GM23338 (cell line): ENCODE measurements at regions not wholly inside any gene's neighbourhood (a gene's known extent, or its start where the extent isn't known, plus 50 kb on each side); places are given as distances from the start of the nearest gene placed in this dataset.

Experiments
- ATAC-seq: fragments of 200-7000 bp; cut with Tn5 transposase; 3 replicates; pipeline ENCODE4 v1.9.1; 2020
- DNase-seq: peaks from one replicate; pipeline ENCODE4 v3.0.0-alpha.2; 2015; ENCODE audit warnings: low spot score
- H2AFZ ChIP-seq: fragments of 200-600 bp; sonication (generic); 2 replicates; pipeline ENCODE4 v1.8.0; 2016; ENCODE audit warnings: antibody characterized with exemption, mild to moderate bottlenecking, moderate library complexity
- H3F3A ChIP-seq: fragments of 200-600 bp; sonication (generic); replicated peaks from 2 replicates; pipeline ENCODE4 v1.8.0; 2017; ENCODE audit warnings: antibody characterized with exemption, mixed run types, low read depth
- H3K27ac ChIP-seq: fragments of 200-600 bp; sonication (generic); 2 replicates; pipeline ENCODE4 v1.6.1; 2016; ENCODE audit warnings: low read depth
- H3K27me3 ChIP-seq: fragments of 200-600 bp; sonication (generic); 2 replicates; pipeline ENCODE4 v1.8.0; 2016; ENCODE audit warnings: mild to moderate bottlenecking, mixed run types, moderate library complexity; ENCODE audit not compliant: insufficient read depth
- H3K36me3 ChIP-seq: fragments of 200-600 bp; sonication (generic); 2 replicates; pipeline ENCODE4 v1.8.0; 2016; ENCODE audit warnings: mild to moderate bottlenecking; ENCODE audit not compliant: insufficient read depth
- H3K4me1 ChIP-seq: fragments of 200-600 bp; sonication (generic); 2 replicates; pipeline ENCODE4 v1.8.0; 2016; ENCODE audit warnings: mild to moderate bottlenecking, moderate library complexity; ENCODE audit not compliant: insufficient read depth
- H3K4me2 ChIP-seq: fragments of 200-600 bp; sonication (generic); 2 replicates; pipeline ENCODE4 v1.7.1; 2017; ENCODE audit warnings: mixed run types
- H3K4me3 ChIP-seq: fragments of 200-600 bp; sonication (generic); 2 replicates; pipeline ENCODE4 v1.6.1; 2016; ENCODE audit warnings: mixed run types
- H3K79me2 ChIP-seq: fragments of 200-600 bp; sonication (generic); replicated peaks from 2 replicates; pipeline ENCODE4 v1.8.0; 2017; ENCODE audit warnings: mild to moderate bottlenecking; ENCODE audit not compliant: insufficient read depth
- H3K9me2 ChIP-seq: fragments of 200-600 bp; sonication (generic); 2 replicates; pipeline ENCODE4 v1.8.0; 2017; ENCODE audit not compliant: insufficient read depth
- H4K20me1 ChIP-seq: fragments of 200-600 bp; sonication (generic); replicated peaks from 2 replicates; pipeline ENCODE4 v1.8.0; 2017; ENCODE audit warnings: mild to moderate bottlenecking; ENCODE audit not compliant: insufficient read depth
- H3K27ac Mint-ChIP-seq: 2 replicates; pipeline ENCODE4 v1.8.0; 2020; ENCODE audit warnings: inconsistent platforms, mild to moderate bottlenecking, moderate library complexity, mixed read lengths
- H3K27me3 Mint-ChIP-seq: 3 replicates; pipeline ENCODE4 v1.8.0; 2022; ENCODE audit warnings: low read depth, mild to moderate bottlenecking, moderate library complexity, mixed read lengths, inconsistent platforms; ENCODE audit not compliant: insufficient read depth, poor library complexity
- H3K36me3 Mint-ChIP-seq: 3 replicates; pipeline ENCODE4 v1.8.0; 2021; ENCODE audit warnings: low read depth, mild to moderate bottlenecking, inconsistent platforms, moderate library complexity, mixed read lengths
- H3K4me1 Mint-ChIP-seq: 3 replicates; pipeline ENCODE4 v1.8.0; 2020; ENCODE audit warnings: mild to moderate bottlenecking, inconsistent platforms, mixed read lengths
- H3K4me3 Mint-ChIP-seq: 3 replicates; pipeline ENCODE4 v1.8.0; 2021; ENCODE audit warnings: moderate library complexity, mild to moderate bottlenecking, inconsistent platforms, mixed read lengths
- H3K9me3 Mint-ChIP-seq: 3 replicates; pipeline ENCODE4 v1.8.0; 2020; ENCODE audit warnings: moderate library complexity, mild to moderate bottlenecking, inconsistent platforms, mixed read lengths
- EZH2 ChIP-seq: fragments of 200-600 bp; sonication (generic); IDR thresholded peaks from one replicate; pipeline ENCODE4 v1.8.0; 2017; ENCODE audit warnings: antibody characterized with exemption, mild to moderate bottlenecking, low read depth; ENCODE audit not compliant: unreplicated experiment
- STAT1 ChIP-seq: IDR thresholded peaks from one replicate; pipeline ENCODE4 v1.6.1; 2016; ENCODE audit warnings: antibody characterized with exemption; ENCODE audit not compliant: unreplicated experiment
- TF ChIP-seq, protein P1 (sequence below): IDR thresholded peaks from 2 replicates; pipeline ENCODE4 v1.6.1; 2016; ENCODE audit warnings: antibody characterized with exemption
- TF ChIP-seq, protein P2 (sequence below): fragments of 250-450 bp; sonication (Bioruptor Pico); IDR thresholded peaks from 2 replicates; pipeline ENCODE4 v1.5.0; 2020; ENCODE audit warnings: mild to moderate bottlenecking, moderate library complexity
- TF ChIP-seq, protein P3 (sequence below), 2 experiments: fragments of 200-600 bp in 1 of 2; sonication (generic) in 1 of 2; conservative IDR thresholded peaks; 2 replicates each; pipeline versions ENCODE4 v1.5.1 to v1.6.1; 2016 to 2017; ENCODE audit warnings: antibody characterized with exemption in 2 of 2, low read depth in 2 of 2, mild to moderate bottlenecking in 2 of 2, moderate library complexity in 1 of 2

DNA sequence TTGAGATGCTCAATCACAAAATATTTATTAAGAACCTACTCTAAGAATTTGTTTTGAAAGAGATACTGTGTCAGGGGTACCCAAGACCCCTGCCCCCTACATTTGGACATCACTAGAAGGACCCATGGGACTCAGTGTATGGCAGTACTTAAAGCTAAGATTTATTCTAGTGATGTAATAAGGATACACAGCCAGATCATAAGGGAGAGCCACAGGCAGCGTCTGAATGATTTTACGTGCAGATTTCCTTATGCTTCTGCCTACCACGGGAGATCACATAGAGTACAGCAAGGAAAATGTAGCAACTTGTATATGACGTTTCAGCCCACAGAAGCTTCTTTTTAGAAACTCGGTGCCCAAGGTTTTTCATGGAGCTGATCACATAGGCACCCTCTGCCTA, 172.9 kb downstream of the DEPDC1B start:
- Histone ChIP-seq H3K4me1 (no peaks in the 10 kb centered on the region), H2AFZ (no peak overlapping the region), H3K79me2 (no peaks in the 10 kb centered on the region), H3K4me2 (no peak overlapping the region), H3F3A (no peaks in the 10 kb centered on the region), H4K20me1 (no peaks in the 10 kb centered on the region), H3K36me3 (no peaks in the 10 kb centered on the region), H3K27ac (no peak overlapping the region), H3K9me2 (no peaks in the 10 kb centered on the region), H3K4me3 (no peak overlapping the region), H3K27me3 (no peaks in the 10 kb centered on the region)
- TF ChIP-seq, protein P1, sequence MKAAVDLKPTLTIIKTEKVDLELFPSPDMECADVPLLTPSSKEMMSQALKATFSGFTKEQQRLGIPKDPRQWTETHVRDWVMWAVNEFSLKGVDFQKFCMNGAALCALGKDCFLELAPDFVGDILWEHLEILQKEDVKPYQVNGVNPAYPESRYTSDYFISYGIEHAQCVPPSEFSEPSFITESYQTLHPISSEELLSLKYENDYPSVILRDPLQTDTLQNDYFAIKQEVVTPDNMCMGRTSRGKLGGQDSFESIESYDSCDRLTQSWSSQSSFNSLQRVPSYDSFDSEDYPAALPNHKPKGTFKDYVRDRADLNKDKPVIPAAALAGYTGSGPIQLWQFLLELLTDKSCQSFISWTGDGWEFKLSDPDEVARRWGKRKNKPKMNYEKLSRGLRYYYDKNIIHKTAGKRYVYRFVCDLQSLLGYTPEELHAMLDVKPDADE = no peak
- TF ChIP-seq EZH2 (no peak), STAT1 (no peak)
- TF ChIP-seq, protein P2, sequence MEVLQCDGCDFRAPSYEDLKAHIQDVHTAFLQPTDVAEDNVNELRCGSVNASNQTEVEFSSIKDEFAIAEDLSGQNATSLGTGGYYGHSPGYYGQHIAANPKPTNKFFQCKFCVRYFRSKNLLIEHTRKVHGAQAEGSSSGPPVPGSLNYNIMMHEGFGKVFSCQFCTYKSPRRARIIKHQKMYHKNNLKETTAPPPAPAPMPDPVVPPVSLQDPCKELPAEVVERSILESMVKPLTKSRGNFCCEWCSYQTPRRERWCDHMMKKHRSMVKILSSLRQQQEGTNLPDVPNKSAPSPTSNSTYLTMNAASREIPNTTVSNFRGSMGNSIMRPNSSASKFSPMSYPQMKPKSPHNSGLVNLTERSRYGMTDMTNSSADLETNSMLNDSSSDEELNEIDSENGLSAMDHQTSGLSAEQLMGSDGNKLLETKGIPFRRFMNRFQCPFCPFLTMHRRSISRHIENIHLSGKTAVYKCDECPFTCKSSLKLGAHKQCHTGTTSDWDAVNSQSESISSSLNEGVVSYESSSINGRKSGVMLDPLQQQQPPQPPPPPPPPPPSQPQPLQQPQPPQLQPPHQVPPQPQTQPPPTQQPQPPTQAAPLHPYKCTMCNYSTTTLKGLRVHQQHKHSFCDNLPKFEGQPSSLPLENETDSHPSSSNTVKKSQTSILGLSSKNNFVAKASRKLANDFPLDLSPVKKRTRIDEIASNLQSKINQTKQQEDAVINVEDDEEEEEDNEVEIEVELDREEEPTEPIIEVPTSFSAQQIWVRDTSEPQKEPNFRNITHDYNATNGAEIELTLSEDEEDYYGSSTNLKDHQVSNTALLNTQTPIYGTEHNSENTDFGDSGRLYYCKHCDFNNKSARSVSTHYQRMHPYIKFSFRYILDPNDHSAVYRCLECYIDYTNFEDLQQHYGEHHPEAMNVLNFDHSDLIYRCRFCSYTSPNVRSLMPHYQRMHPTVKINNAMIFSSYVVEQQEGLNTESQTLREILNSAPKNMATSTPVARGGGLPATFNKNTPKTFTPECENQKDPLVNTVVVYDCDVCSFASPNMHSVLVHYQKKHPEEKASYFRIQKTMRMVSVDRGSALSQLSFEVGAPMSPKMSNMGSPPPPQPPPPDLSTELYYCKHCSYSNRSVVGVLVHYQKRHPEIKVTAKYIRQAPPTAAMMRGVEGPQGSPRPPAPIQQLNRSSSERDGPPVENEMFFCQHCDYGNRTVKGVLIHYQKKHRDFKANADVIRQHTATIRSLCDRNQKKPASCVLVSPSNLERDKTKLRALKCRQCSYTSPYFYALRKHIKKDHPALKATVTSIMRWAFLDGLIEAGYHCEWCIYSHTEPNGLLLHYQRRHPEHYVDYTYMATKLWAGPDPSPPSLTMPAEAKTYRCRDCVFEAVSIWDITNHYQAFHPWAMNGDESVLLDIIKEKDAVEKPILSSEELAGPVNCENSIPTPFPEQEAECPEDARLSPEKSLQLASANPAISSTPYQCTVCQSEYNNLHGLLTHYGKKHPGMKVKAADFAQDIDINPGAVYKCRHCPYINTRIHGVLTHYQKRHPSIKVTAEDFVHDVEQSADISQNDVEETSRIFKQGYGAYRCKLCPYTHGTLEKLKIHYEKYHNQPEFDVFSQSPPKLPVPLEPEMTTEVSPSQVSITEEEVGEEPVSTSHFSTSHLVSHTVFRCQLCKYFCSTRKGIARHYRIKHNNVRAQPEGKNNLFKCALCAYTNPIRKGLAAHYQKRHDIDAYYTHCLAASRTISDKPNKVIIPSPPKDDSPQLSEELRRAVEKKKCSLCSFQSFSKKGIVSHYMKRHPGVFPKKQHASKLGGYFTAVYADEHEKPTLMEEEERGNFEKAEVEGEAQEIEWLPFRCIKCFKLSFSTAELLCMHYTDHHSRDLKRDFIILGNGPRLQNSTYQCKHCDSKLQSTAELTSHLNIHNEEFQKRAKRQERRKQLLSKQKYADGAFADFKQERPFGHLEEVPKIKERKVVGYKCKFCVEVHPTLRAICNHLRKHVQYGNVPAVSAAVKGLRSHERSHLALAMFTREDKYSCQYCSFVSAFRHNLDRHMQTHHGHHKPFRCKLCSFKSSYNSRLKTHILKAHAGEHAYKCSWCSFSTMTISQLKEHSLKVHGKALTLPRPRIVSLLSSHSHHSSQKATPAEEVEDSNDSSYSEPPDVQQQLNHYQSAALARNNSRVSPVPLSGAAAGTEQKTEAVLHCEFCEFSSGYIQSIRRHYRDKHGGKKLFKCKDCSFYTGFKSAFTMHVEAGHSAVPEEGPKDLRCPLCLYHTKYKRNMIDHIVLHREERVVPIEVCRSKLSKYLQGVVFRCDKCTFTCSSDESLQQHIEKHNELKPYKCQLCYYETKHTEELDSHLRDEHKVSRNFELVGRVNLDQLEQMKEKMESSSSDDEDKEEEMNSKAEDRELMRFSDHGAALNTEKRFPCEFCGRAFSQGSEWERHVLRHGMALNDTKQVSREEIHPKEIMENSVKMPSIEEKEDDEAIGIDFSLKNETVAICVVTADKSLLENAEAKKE = no peak
- TF ChIP-seq, protein P3, sequence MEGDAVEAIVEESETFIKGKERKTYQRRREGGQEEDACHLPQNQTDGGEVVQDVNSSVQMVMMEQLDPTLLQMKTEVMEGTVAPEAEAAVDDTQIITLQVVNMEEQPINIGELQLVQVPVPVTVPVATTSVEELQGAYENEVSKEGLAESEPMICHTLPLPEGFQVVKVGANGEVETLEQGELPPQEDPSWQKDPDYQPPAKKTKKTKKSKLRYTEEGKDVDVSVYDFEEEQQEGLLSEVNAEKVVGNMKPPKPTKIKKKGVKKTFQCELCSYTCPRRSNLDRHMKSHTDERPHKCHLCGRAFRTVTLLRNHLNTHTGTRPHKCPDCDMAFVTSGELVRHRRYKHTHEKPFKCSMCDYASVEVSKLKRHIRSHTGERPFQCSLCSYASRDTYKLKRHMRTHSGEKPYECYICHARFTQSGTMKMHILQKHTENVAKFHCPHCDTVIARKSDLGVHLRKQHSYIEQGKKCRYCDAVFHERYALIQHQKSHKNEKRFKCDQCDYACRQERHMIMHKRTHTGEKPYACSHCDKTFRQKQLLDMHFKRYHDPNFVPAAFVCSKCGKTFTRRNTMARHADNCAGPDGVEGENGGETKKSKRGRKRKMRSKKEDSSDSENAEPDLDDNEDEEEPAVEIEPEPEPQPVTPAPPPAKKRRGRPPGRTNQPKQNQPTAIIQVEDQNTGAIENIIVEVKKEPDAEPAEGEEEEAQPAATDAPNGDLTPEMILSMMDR (conservative IDR thresholded peaks at IDR 0.05; ENCODE audit: low read depth in 2 of 2) = no peak
- H3K36me3 Mint-ChIP-seq = peaks cover 9% of the 10 kb centered on the region
- ATAC-seq = no peak
- H3K9me3 Mint-ChIP-seq = peaks cover 15% of the 10 kb centered on the region; the same call in 2 of the 3 replicates
- no peaks in the 10 kb centered on the region for H3K4me1 Mint-ChIP-seq
- H3K27ac Mint-ChIP-seq = no peak overlapping the region
- no peak for DNase-seq
- peaks cover 4% of the 10 kb centered on the region for H3K27me3 Mint-ChIP-seq
- H3K4me3 Mint-ChIP-seq = no peak overlapping the region
